KBM-7 (cell line): ENCODE measurements at regions not wholly inside any gene's neighbourhood (a gene's known extent, or its start where the extent isn't known, plus 50 kb on each side); places are given as distances from the start of the nearest gene placed in this dataset.
A peak's percentile ranks its signal among the peaks of the same experiment; 100 is the strongest.
"Not testable (repeated sequence)": the region's sequence is repeated elsewhere in the genome, so short reads cannot be mapped to it uniquely, and the experiment has no call there.

Experiments used
- DNase-seq: peaks from one replicate; pipeline ENCODE4 v3.0.0-alpha.2; 2015
- in situ Hi-C: fragments of 300-500 bp; cut with MboI; formaldehyde crosslinking; loops from 2 replicates; pipeline ENCODE4 v1.14.3; 2020; ENCODE audit warnings: low sequenced_read_pairs, low pct_unique_long_range_greater_than_20kb, mixed read lengths

- in situ Hi-C loops, result no loop called here
- no peak for DNase-seq
Measured at GRCh38 chr10:127610816-127611215, 61.7 kb downstream of the NPS start.

GRCh38 chr10:127614484-127615017 is 65.4 kb downstream of the NPS start:
- DNase-seq, result no peak
- in situ Hi-C loops, result no loop called here

- DNase-seq, result no peak
- in situ Hi-C loops, result no loop called here
Measured at GRCh38 chr10:127618797-127619196, 69.7 kb downstream of the NPS start.

GRCh38 chr10:127619546-127620325 is 70.6 kb downstream of the NPS start:
- DNase-seq, result no peak
- in situ Hi-C loops, result no loop called here

GRCh38 chr10:127635882-127636281 is 86.8 kb downstream of the NPS start:
- DNase-seq, result no peak
- in situ Hi-C loops, result no loop called here

GRCh38 chr10:127648885-127649284 is 88.1 kb upstream of the FOXI2 start:
- no peak for DNase-seq
- in situ Hi-C loops, result no loop called here

- peak; percentile 46 for DNase-seq
- in situ Hi-C loops, result no loop called here
Measured at GRCh38 chr10:127649642-127650041, 87.3 kb upstream of the FOXI2 start.

GRCh38 chr10:127657056-127657455 is 79.9 kb upstream of the FOXI2 start:
- in situ Hi-C loops, result no loop called here

GRCh38 chr10:127676430-127676829 is 60.6 kb upstream of the FOXI2 start:
- in situ Hi-C loops, DNase-seq: not testable (repeated sequence)

More at GRCh38 chr10:127657056-127657455, 79.9 kb upstream of the FOXI2 start:
- no peak for DNase-seq

GRCh38 chr10:127678091-127678490 is 58.9 kb upstream of the FOXI2 start:
- no peak for DNase-seq
- in situ Hi-C loops, result no loop called here

- peak; percentile 11 for DNase-seq
- in situ Hi-C loops, result no loop called here
Measured at GRCh38 chr10:127679642-127680255, 57.2 kb upstream of the FOXI2 start.
